ENCODE measurements at regions not wholly inside any gene's neighbourhood (a gene's known extent, or its start where the extent isn't known, plus 50 kb on each side); places are given as distances from the start of the nearest gene placed in this dataset.

GRCh38 chr6:170159022-170159965, 131.6 kb downstream of the DLL1 start:
- TF ChIP-seq, protein P1, sequence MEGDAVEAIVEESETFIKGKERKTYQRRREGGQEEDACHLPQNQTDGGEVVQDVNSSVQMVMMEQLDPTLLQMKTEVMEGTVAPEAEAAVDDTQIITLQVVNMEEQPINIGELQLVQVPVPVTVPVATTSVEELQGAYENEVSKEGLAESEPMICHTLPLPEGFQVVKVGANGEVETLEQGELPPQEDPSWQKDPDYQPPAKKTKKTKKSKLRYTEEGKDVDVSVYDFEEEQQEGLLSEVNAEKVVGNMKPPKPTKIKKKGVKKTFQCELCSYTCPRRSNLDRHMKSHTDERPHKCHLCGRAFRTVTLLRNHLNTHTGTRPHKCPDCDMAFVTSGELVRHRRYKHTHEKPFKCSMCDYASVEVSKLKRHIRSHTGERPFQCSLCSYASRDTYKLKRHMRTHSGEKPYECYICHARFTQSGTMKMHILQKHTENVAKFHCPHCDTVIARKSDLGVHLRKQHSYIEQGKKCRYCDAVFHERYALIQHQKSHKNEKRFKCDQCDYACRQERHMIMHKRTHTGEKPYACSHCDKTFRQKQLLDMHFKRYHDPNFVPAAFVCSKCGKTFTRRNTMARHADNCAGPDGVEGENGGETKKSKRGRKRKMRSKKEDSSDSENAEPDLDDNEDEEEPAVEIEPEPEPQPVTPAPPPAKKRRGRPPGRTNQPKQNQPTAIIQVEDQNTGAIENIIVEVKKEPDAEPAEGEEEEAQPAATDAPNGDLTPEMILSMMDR (conservative IDR thresholded peaks at IDR 0.05): no peak
- no peak for TF ChIP-seq ZFX (IDR thresholded peaks at IDR 0.05)

All from C4-2B (cell line).